Thyroid gland (tissue), 4 donors: ENCODE measurements at regions not wholly inside any gene's neighbourhood (a gene's known extent, or its start where the extent isn't known, plus 50 kb on each side); places are given as distances from the start of the nearest gene placed in this dataset.

ENCODE experiments used
- POLR2A ChIP-seq, 2 donors: fragments of 450-650 bp; IDR thresholded peaks; one replicate each; pipeline ENCODE4 v1.6.1; 2017; ENCODE audit warnings: antibody characterized with exemption in 2 of 2, mild to moderate bottlenecking in 2 of 2, moderate library complexity in 1 of 2
- TF ChIP-seq, protein P1 (sequence below), 6 experiments: fragments of 200-600 bp in 3 of 6; fragments of 450-650 bp in 3 of 6; sonication (generic) in 3 of 6; IDR thresholded peaks; one replicate each; pipeline ENCODE4 v1.5.1; 2016 to 2019; ENCODE audit warnings: antibody characterized with exemption in 6 of 6, mild to moderate bottlenecking in 2 of 6, inconsistent platforms in 1 of 6, moderate library complexity in 1 of 6

DNA sequence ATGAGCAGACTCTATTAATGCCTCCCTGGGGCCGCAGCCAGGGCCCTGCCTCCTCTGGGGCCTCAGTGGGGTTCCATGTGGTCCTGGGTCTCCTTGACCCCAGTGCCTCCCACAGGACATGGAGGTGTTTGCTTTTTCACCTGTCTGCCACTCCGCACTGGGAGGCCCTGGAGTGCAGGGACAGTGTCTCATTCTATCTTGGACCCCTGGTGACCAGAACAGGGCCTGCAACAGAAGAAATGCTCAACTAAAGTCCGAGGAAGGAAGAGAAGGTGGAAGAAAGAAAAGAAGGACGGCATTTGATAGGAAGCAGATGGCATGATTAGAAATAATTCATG lies 243.2 kb downstream of the CDK5RAP2 start:
- TF ChIP-seq, protein P1, sequence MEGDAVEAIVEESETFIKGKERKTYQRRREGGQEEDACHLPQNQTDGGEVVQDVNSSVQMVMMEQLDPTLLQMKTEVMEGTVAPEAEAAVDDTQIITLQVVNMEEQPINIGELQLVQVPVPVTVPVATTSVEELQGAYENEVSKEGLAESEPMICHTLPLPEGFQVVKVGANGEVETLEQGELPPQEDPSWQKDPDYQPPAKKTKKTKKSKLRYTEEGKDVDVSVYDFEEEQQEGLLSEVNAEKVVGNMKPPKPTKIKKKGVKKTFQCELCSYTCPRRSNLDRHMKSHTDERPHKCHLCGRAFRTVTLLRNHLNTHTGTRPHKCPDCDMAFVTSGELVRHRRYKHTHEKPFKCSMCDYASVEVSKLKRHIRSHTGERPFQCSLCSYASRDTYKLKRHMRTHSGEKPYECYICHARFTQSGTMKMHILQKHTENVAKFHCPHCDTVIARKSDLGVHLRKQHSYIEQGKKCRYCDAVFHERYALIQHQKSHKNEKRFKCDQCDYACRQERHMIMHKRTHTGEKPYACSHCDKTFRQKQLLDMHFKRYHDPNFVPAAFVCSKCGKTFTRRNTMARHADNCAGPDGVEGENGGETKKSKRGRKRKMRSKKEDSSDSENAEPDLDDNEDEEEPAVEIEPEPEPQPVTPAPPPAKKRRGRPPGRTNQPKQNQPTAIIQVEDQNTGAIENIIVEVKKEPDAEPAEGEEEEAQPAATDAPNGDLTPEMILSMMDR (IDR thresholded peaks at IDR 0.05) = no peak
- TF ChIP-seq POLR2A (IDR thresholded peaks at IDR 0.05) = no peak
